Liver (tissue), 8 donors: ENCODE measurements at regions not wholly inside any gene's neighbourhood (a gene's known extent, or its start where the extent isn't known, plus 50 kb on each side); places are given as distances from the start of the nearest gene placed in this dataset.

Experiments used
- DNase-seq: peaks from one replicate; pipeline ENCODE4 v3.0.0-alpha.2; 2017; ENCODE audit warnings: low spot score
- H3K27ac ChIP-seq, 2 donors: one replicate each; pipeline ENCODE4 v1.7.0; 2013; ENCODE audit warnings: inconsistent platforms in 2 of 2, low read length in 2 of 2, control low read depth in 1 of 2, low read depth in 1 of 2, mild to moderate bottlenecking in 1 of 2
- H3K27me3 ChIP-seq, 4 donors: one replicate each; pipeline versions ENCODE4 v1.6.1 to v1.7.0; 2013; ENCODE audit warnings: low read length in 3 of 4, inconsistent platforms in 1 of 4, mild to moderate bottlenecking in 1 of 4, moderate library complexity in 1 of 4; ENCODE audit not compliant: control insufficient read depth in 4 of 4, insufficient read depth in 4 of 4
- H3K36me3 ChIP-seq, 4 donors: one replicate each; pipeline versions ENCODE4 v1.6.1 to v1.7.0; 2013; ENCODE audit warnings: low read length in 3 of 4, mild to moderate bottlenecking in 3 of 4, low read depth in 1 of 4, moderate library complexity in 1 of 4; ENCODE audit not compliant: control insufficient read depth in 4 of 4, insufficient read depth in 3 of 4
- H3K4me1 ChIP-seq, 4 donors: one replicate each; pipeline versions ENCODE4 v1.6.1 to v1.7.0; 2013; ENCODE audit warnings: low read length in 3 of 4, mild to moderate bottlenecking in 3 of 4, moderate library complexity in 1 of 4; ENCODE audit not compliant: control insufficient read depth in 4 of 4, insufficient read depth in 4 of 4
- H3K4me3 ChIP-seq, 3 donors: one replicate each; pipeline versions ENCODE4 v1.6.1 to v1.7.0; 2013; ENCODE audit warnings: low read length in 3 of 3, control low read depth in 1 of 3, low read depth in 1 of 3, mild to moderate bottlenecking in 1 of 3
- H3K9ac ChIP-seq, 2 donors: one replicate each; pipeline ENCODE4 v1.7.0; 2013; ENCODE audit warnings: low read length in 2 of 2, mild to moderate bottlenecking in 2 of 2, moderate library complexity in 2 of 2, control low read depth in 1 of 2, low read depth in 1 of 2
- H3K9me3 ChIP-seq, 4 donors: one replicate each; pipeline versions ENCODE4 v1.6.1 to v1.7.0; 2013; ENCODE audit warnings: low read length in 3 of 4; ENCODE audit not compliant: control insufficient read depth in 4 of 4
- FOXA2 ChIP-seq: IDR thresholded peaks from 2 replicates; pipeline ENCODE4 v1.6.1; 2016; ENCODE audit warnings: antibody characterized with exemption
- GABPA ChIP-seq, 2 donors: IDR thresholded peaks in 1 of 2; conservative IDR thresholded peaks in 1 of 2; 2 replicates each; pipeline ENCODE4 v1.6.1; 2016; ENCODE audit warnings: antibody characterized with exemption in 2 of 2, mild to moderate bottlenecking in 1 of 2, moderate library complexity in 1 of 2
- HNF4A ChIP-seq, 2 donors: conservative IDR thresholded peaks; 2 replicates each; pipeline ENCODE4 v1.6.1; 2016; ENCODE audit warnings: antibody characterized with exemption in 2 of 2, mild to moderate bottlenecking in 2 of 2
- HNF4G ChIP-seq: IDR thresholded peaks from 2 replicates; pipeline ENCODE4 v1.6.1; 2016; ENCODE audit warnings: antibody characterized with exemption
- NR2F2 ChIP-seq: IDR thresholded peaks from 2 replicates; pipeline ENCODE4 v1.6.1; 2016; ENCODE audit warnings: antibody characterized with exemption
- RAD21 ChIP-seq, 2 donors: IDR thresholded peaks; 2 replicates each; pipeline ENCODE4 v1.6.1; 2016; ENCODE audit warnings: antibody characterized with exemption in 2 of 2, mild to moderate bottlenecking in 2 of 2
- RXRA ChIP-seq, 2 donors: IDR thresholded peaks; 2 replicates each; pipeline ENCODE4 v1.6.1; 2017 to 2018; ENCODE audit warnings: antibody characterized with exemption in 2 of 2, mild to moderate bottlenecking in 1 of 2
- SP1 ChIP-seq: IDR thresholded peaks from 2 replicates; pipeline ENCODE4 v1.6.1; 2018; ENCODE audit warnings: antibody characterized with exemption, mild to moderate bottlenecking
- TAF1 ChIP-seq: conservative IDR thresholded peaks from 2 replicates; pipeline ENCODE4 v1.6.1; 2016; ENCODE audit warnings: antibody characterized with exemption, mild to moderate bottlenecking
- YY1 ChIP-seq: IDR thresholded peaks from 2 replicates; pipeline ENCODE4 v1.6.1; 2016; ENCODE audit warnings: antibody characterized with exemption, mild to moderate bottlenecking
- WGBS: extraction: QIAGEN DNeasy Blood & Tissue Kit; methylation state at CpG from one replicate; pipeline ENCODE4 v1.1.7; 2013; 5-methylcytosine and 5-hydroxymethylcytosine counted together
- TF ChIP-seq, protein P1 (sequence below): fragments of 150-350 bp; IDR thresholded peaks from 2 replicates; pipeline ENCODE4 v1.5.1; 2017; ENCODE audit warnings: improper control_type of control experiment, low read depth, low read length; ENCODE audit not compliant: missing input control
- TF ChIP-seq, protein P2 (sequence below): IDR thresholded peaks from 2 replicates; pipeline ENCODE4 v1.6.1; 2016; ENCODE audit warnings: antibody characterized with exemption
- TF ChIP-seq, protein P3 (sequence below): IDR thresholded peaks from 2 replicates; pipeline ENCODE4 v1.6.1; 2016; ENCODE audit warnings: antibody characterized with exemption
- TF ChIP-seq, protein P4 (sequence below): IDR thresholded peaks from 2 replicates; pipeline ENCODE4 v1.6.1; 2016; ENCODE audit warnings: antibody characterized with exemption, mild to moderate bottlenecking
- TF ChIP-seq, protein P5 (sequence below): IDR thresholded peaks from 2 replicates; pipeline ENCODE4 v1.6.1; 2016; ENCODE audit warnings: antibody characterized with exemption
- donor health status: healthy.
- donor health status: healthy.
- donor health status: healthy.
- donor health status: healthy.
- donor health status: healthy.

DNA sequence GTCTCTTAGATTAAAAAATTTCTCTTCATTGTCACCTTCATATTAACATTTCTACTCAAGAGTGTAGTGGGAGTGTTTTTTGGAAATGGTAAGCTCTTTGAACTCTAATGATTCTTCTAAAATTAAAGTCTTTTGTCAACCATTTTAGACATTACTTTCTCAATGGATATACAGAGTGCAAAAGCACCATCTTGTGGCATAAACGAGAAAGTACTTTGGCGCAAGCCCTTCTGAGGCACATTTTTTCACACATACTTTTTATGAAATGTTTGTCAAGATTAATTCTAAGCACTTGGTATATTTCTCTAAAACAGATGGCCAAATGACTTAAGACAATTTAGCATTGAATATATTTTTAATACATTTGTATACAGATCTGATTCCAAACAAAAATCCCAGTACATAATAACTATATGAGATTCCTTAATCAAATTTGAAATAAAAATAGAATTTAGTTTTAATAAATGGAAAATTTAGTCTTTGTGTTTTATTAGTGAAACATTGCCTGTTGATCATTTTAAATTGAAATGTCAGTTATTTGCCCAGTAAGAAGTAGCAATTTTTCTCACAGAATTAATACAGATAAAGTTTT, 63.3 kb upstream of the GALNT5 start:
- TF ChIP-seq YY1 (peak; percentile 56), RAD21 (IDR thresholded peaks at IDR 0.05) (peak; percentile 87 to 90), SP1 (no peak), NR2F2 (no peak)
- TF ChIP-seq, protein P1, sequence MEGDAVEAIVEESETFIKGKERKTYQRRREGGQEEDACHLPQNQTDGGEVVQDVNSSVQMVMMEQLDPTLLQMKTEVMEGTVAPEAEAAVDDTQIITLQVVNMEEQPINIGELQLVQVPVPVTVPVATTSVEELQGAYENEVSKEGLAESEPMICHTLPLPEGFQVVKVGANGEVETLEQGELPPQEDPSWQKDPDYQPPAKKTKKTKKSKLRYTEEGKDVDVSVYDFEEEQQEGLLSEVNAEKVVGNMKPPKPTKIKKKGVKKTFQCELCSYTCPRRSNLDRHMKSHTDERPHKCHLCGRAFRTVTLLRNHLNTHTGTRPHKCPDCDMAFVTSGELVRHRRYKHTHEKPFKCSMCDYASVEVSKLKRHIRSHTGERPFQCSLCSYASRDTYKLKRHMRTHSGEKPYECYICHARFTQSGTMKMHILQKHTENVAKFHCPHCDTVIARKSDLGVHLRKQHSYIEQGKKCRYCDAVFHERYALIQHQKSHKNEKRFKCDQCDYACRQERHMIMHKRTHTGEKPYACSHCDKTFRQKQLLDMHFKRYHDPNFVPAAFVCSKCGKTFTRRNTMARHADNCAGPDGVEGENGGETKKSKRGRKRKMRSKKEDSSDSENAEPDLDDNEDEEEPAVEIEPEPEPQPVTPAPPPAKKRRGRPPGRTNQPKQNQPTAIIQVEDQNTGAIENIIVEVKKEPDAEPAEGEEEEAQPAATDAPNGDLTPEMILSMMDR, result peak; percentile 73
- Histone ChIP-seq H3K9me3 (no peaks in the 10 kb centered on the region), H3K4me1 (no peaks in the 10 kb centered on the region), H3K9ac (no peak overlapping the region), H3K27ac (no peak overlapping the region), H3K4me3 (no peak overlapping the region), H3K36me3 (no peaks in the 10 kb centered on the region), H3K27me3 (peaks cover 0 to 4% (median 0%) of the 10 kb centered on the region in 4 donors)
- 3% methylated on average over 2 of the region's 2 CpGs for whole genome bisulfite sequencing
- DNase-seq, result no peak

DNA sequence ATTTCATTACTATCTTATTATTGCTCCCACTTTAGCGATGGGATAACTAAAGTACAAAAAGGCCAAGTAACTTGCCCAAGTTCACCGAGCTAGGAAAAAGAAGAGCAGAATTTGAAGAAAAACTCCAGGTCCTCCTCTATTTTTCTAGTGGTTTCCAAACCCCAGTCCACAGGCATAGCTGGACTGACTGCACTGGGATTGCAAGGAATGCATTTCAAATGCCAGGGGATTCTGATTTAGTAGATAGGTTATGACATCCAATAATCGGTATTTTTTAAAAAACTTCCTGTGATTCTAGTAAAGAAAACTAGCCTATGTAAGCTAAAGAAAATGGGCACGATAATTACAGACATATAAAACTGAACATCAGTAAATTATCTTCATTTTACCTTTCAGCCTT, 62.7 kb upstream of the GALNT5 start:
- WGBS, result 67% methylated on average over 4 of the region's 4 CpGs

DNA sequence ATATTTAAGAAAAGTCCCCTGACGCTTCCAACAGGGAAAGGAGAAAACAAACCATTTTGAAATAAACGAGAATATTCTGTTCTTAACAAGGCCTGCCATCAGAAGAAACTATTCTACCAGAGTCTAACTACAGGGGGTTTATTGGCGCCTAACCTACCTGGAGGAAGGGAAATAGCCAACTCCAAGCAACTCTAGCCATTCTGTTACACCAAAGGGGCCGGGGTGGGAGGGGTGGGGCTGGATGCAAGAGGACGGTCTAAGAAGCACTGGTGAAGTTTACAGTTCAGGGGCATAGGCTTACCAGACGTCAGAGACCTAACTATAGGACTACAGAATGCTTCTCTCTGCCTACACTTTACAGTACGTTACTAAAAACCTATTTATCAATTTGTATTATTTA, 60.5 kb upstream of the GALNT5 start:
- no peak overlapping the region for H3K9ac ChIP-seq
- no peak overlapping the region for H3K4me3 ChIP-seq
- H3K9me3 ChIP-seq, result no peaks in the 10 kb centered on the region
- no peak overlapping the region for H3K27ac ChIP-seq
- no peaks in the 10 kb centered on the region for H3K36me3 ChIP-seq
- H3K4me1 ChIP-seq, result no peaks in the 10 kb centered on the region
- 68% methylated on average over 7 of the region's 7 CpGs for WGBS
- TF ChIP-seq, protein P2, sequence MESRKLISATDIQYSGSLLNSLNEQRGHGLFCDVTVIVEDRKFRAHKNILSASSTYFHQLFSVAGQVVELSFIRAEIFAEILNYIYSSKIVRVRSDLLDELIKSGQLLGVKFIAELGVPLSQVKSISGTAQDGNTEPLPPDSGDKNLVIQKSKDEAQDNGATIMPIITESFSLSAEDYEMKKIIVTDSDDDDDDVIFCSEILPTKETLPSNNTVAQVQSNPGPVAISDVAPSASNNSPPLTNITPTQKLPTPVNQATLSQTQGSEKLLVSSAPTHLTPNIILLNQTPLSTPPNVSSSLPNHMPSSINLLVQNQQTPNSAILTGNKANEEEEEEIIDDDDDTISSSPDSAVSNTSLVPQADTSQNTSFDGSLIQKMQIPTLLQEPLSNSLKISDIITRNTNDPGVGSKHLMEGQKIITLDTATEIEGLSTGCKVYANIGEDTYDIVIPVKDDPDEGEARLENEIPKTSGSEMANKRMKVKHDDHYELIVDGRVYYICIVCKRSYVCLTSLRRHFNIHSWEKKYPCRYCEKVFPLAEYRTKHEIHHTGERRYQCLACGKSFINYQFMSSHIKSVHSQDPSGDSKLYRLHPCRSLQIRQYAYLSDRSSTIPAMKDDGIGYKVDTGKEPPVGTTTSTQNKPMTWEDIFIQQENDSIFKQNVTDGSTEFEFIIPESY, result no peak
- TF ChIP-seq, protein P3, sequence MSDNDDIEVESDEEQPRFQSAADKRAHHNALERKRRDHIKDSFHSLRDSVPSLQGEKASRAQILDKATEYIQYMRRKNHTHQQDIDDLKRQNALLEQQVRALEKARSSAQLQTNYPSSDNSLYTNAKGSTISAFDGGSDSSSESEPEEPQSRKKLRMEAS, result no peak
- TF ChIP-seq HNF4A (conservative IDR thresholded peaks at IDR 0.05) (no peak), SP1 (no peak), NR2F2 (no peak), RAD21 (IDR thresholded peaks at IDR 0.05) (no peak), FOXA2 (no peak), YY1 (no peak), RXRA (IDR thresholded peaks at IDR 0.05) (no peak), HNF4G (no peak)
- TF ChIP-seq, protein P4, sequence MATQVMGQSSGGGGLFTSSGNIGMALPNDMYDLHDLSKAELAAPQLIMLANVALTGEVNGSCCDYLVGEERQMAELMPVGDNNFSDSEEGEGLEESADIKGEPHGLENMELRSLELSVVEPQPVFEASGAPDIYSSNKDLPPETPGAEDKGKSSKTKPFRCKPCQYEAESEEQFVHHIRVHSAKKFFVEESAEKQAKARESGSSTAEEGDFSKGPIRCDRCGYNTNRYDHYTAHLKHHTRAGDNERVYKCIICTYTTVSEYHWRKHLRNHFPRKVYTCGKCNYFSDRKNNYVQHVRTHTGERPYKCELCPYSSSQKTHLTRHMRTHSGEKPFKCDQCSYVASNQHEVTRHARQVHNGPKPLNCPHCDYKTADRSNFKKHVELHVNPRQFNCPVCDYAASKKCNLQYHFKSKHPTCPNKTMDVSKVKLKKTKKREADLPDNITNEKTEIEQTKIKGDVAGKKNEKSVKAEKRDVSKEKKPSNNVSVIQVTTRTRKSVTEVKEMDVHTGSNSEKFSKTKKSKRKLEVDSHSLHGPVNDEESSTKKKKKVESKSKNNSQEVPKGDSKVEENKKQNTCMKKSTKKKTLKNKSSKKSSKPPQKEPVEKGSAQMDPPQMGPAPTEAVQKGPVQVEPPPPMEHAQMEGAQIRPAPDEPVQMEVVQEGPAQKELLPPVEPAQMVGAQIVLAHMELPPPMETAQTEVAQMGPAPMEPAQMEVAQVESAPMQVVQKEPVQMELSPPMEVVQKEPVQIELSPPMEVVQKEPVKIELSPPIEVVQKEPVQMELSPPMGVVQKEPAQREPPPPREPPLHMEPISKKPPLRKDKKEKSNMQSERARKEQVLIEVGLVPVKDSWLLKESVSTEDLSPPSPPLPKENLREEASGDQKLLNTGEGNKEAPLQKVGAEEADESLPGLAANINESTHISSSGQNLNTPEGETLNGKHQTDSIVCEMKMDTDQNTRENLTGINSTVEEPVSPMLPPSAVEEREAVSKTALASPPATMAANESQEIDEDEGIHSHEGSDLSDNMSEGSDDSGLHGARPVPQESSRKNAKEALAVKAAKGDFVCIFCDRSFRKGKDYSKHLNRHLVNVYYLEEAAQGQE, result no peak
- TF ChIP-seq, protein P1, result no peak
- TF ChIP-seq, protein P5, sequence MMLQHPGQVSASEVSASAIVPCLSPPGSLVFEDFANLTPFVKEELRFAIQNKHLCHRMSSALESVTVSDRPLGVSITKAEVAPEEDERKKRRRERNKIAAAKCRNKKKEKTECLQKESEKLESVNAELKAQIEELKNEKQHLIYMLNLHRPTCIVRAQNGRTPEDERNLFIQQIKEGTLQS, result no peak
- peaks cover 0 to under 1% (median 0%) of the 10 kb centered on the region in 4 donors for H3K27me3 ChIP-seq
- no peak for DNase-seq

More for the DNA sequence above, 62.7 kb upstream of the GALNT5 start:
- Histone ChIP-seq H3K4me1 (no peaks in the 10 kb centered on the region), H3K27me3 (peaks cover 0 to 4% (median 0%) of the 10 kb centered on the region in 4 donors), H3K9ac (no peak overlapping the region), H3K4me3 (no peak overlapping the region), H3K27ac (no peak overlapping the region), H3K9me3 (no peaks in the 10 kb centered on the region), H3K36me3 (no peaks in the 10 kb centered on the region)
- DNase-seq, result no peak
- TF ChIP-seq HNF4G (no peak), GABPA (IDR thresholded peaks at IDR 0.05 in 1 of 2, conservative IDR thresholded peaks at IDR 0.05 in 1 of 2) (no peak), TAF1 (no peak), RXRA (IDR thresholded peaks at IDR 0.05) (no peak)
